SK-N-SH (cell line): ENCODE measurements at regions not wholly inside any gene's neighbourhood (a gene's known extent, or its start where the extent isn't known, plus 50 kb on each side); places are given as distances from the start of the nearest gene placed in this dataset.
"Not testable (repeated sequence)": the region's sequence is repeated elsewhere in the genome, so short reads cannot be mapped to it uniquely, and the experiment has no call there.

Experiments
- CHD2 ChIP-seq: fragments of 150-350 bp; IDR thresholded peaks from 2 replicates; pipeline ENCODE4 v1.6.1; 2018; ENCODE audit warnings: low read length; ENCODE audit not compliant: partially characterized antibody
- ELF1 ChIP-seq: IDR thresholded peaks from 2 replicates; pipeline ENCODE4 v1.4.0; 2012
- FOXJ3 ChIP-seq: sonication (generic); formaldehyde crosslinking; IDR thresholded peaks from 2 replicates; pipeline ENCODE4 v1.5.1; 2020; ENCODE audit warnings: mild to moderate bottlenecking, missing genetic modification reagents
- TF ChIP-seq, protein P1 (sequence below): fragments of 200-600 bp; sonication (generic); IDR thresholded peaks from 2 replicates; pipeline ENCODE4 v1.6.1; 2017; ENCODE audit warnings: antibody characterized with exemption, mild to moderate bottlenecking, moderate library complexity
- TF ChIP-seq, protein P2 (sequence below): IDR thresholded peaks from 2 replicates; pipeline ENCODE4 v1.4.0; 2012; ENCODE audit warnings: low read depth
- TF ChIP-seq, protein P3 (sequence below): IDR thresholded peaks from 2 replicates; pipeline ENCODE4 v1.6.1; 2012; ENCODE audit warnings: mild to moderate bottlenecking, low read depth, low read length, moderate library complexity

DNA sequence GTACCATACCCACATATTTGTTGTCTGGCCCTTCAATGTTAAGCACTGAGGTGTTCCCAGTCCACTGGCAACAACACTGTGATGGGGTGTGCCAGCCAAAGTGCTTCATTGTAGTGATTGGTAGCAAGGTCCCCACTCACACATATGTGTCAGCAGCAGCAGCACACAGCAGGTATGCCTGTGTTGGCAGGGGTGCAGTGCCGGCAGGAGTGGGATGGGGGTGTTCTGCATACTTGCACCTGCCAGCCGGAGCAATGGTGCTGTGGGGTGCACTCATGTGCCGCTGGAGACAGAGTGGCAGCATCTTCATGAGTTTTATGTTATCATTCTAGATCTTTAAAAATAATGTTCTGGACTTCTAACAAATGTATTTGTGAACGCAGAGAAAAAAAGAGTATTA is 987.8 kb downstream of the RPIA start:
- TF ChIP-seq, protein P1, sequence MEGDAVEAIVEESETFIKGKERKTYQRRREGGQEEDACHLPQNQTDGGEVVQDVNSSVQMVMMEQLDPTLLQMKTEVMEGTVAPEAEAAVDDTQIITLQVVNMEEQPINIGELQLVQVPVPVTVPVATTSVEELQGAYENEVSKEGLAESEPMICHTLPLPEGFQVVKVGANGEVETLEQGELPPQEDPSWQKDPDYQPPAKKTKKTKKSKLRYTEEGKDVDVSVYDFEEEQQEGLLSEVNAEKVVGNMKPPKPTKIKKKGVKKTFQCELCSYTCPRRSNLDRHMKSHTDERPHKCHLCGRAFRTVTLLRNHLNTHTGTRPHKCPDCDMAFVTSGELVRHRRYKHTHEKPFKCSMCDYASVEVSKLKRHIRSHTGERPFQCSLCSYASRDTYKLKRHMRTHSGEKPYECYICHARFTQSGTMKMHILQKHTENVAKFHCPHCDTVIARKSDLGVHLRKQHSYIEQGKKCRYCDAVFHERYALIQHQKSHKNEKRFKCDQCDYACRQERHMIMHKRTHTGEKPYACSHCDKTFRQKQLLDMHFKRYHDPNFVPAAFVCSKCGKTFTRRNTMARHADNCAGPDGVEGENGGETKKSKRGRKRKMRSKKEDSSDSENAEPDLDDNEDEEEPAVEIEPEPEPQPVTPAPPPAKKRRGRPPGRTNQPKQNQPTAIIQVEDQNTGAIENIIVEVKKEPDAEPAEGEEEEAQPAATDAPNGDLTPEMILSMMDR, result not testable (repeated sequence)
- not testable (repeated sequence) for TF ChIP-seq ELF1; CHD2; FOXJ3 (CRISPR knock-in tag)
- TF ChIP-seq, protein P2, sequence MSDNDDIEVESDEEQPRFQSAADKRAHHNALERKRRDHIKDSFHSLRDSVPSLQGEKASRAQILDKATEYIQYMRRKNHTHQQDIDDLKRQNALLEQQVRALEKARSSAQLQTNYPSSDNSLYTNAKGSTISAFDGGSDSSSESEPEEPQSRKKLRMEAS, result not testable (repeated sequence)
- TF ChIP-seq, protein P3, sequence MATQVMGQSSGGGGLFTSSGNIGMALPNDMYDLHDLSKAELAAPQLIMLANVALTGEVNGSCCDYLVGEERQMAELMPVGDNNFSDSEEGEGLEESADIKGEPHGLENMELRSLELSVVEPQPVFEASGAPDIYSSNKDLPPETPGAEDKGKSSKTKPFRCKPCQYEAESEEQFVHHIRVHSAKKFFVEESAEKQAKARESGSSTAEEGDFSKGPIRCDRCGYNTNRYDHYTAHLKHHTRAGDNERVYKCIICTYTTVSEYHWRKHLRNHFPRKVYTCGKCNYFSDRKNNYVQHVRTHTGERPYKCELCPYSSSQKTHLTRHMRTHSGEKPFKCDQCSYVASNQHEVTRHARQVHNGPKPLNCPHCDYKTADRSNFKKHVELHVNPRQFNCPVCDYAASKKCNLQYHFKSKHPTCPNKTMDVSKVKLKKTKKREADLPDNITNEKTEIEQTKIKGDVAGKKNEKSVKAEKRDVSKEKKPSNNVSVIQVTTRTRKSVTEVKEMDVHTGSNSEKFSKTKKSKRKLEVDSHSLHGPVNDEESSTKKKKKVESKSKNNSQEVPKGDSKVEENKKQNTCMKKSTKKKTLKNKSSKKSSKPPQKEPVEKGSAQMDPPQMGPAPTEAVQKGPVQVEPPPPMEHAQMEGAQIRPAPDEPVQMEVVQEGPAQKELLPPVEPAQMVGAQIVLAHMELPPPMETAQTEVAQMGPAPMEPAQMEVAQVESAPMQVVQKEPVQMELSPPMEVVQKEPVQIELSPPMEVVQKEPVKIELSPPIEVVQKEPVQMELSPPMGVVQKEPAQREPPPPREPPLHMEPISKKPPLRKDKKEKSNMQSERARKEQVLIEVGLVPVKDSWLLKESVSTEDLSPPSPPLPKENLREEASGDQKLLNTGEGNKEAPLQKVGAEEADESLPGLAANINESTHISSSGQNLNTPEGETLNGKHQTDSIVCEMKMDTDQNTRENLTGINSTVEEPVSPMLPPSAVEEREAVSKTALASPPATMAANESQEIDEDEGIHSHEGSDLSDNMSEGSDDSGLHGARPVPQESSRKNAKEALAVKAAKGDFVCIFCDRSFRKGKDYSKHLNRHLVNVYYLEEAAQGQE, result not testable (repeated sequence)
